Activated CD4-positive, alpha-beta T cell treated with anti-CD3 and anti-CD28 coated beads for 4 hours (primary cell): ENCODE measurements at regions not wholly inside any gene's neighbourhood (a gene's known extent, or its start where the extent isn't known, plus 50 kb on each side); places are given as distances from the start of the nearest gene placed in this dataset.

Experiments
- DNase-seq, 2 donors: peaks; one replicate each; pipeline ENCODE4 v3.0.0-alpha.2; 2020

GRCh38 chr2:43050866-43051265 is 175.5 kb downstream of the ZFP36L2 start:
- DNase-seq, result no peak

- DNase-seq, result no peak
Measured at GRCh38 chr2:43049836-43050801, 176.3 kb downstream of the ZFP36L2 start.

GRCh38 chr2:43047187-43047780 is 179.1 kb downstream of the ZFP36L2 start:
- DNase-seq, result no peak

GRCh38 chr2:43045866-43046265 is 180.5 kb downstream of the ZFP36L2 start:
- DNase-seq, result no peak

GRCh38 chr2:43044093-43044681 is 182.2 kb downstream of the ZFP36L2 start:
- DNase-seq, result no peak

GRCh38 chr2:43043553-43043870 is 182.9 kb downstream of the ZFP36L2 start:
- DNase-seq, result no peak

- no peak for DNase-seq
Measured at GRCh38 chr2:43041661-43042360, 184.6 kb downstream of the ZFP36L2 start.

- no peak for DNase-seq
Measured at GRCh38 chr2:43041173-43041591, 185.2 kb downstream of the ZFP36L2 start.

GRCh38 chr2:43040084-43040854 is 186.1 kb downstream of the ZFP36L2 start:
- DNase-seq, result no peak

GRCh38 chr2:43039376-43040080 is 186.9 kb downstream of the ZFP36L2 start:
- DNase-seq, result no peak

- DNase-seq, result no peak
Measured at GRCh38 chr2:43038696-43039094, 187.7 kb downstream of the ZFP36L2 start.

- no peak for DNase-seq
Measured at GRCh38 chr2:43038034-43038695, 188.2 kb downstream of the ZFP36L2 start.

- DNase-seq, result no peak
Measured at GRCh38 chr2:43035922-43036321, 190.5 kb downstream of the ZFP36L2 start.

GRCh38 chr2:43034921-43035320 is 191.5 kb downstream of the ZFP36L2 start:
- DNase-seq, result no peak

GRCh38 chr2:43034242-43034619 is 192.2 kb downstream of the ZFP36L2 start:
- DNase-seq, result no peak

- no peak for DNase-seq
Measured at GRCh38 chr2:43033466-43034241, 192.8 kb downstream of the ZFP36L2 start.

- DNase-seq, result no peak
Measured at GRCh38 chr2:43033016-43033270, 193.5 kb downstream of the ZFP36L2 start.

- DNase-seq, result no peak
Measured at GRCh38 chr2:43032213-43033015, 194.0 kb downstream of the ZFP36L2 start.

- DNase-seq, result no peak
Measured at GRCh38 chr2:43031471-43032212, 194.8 kb downstream of the ZFP36L2 start.
